GM12878 (cell line): ENCODE measurements at regions not wholly inside any gene's neighbourhood (a gene's known extent, or its start where the extent isn't known, plus 50 kb on each side); places are given as distances from the start of the nearest gene placed in this dataset.

Experiments used
- ATAC-seq: fragments of 200-7000 bp; cut with Tn5 transposase; 3 replicates; pipeline ENCODE4 v1.9.1; 2020; ENCODE audit warnings: mild to moderate bottlenecking, moderate library complexity
- BruUV-seq: library from RNA; stranded (reverse); fragments of 400-500 nt; replicated peaks from 2 replicates; lab custom pipeline; 2021; lab: Mats Ljungman, UMichigan
- CTCF ChIA-PET: fragments of 300-600 bp; sonication (Branson Sonifier 250); formaldehyde crosslinking; extraction: SDS; loops from one replicate; lab custom pipeline; 2021; ENCODE audit warnings: inconsistent platforms; lab: Yijun Ruan, JAX
- POLR2A ChIA-PET: fragments of 350-600 bp; formaldehyde crosslinking; extraction: SDS; loops from one replicate; lab custom pipeline; 2021; ENCODE audit warnings: inconsistent platforms; lab: Charles Lee
- RAD21 ChIA-PET: fragments of 300-600 bp; sonication (Branson Sonifier 250); formaldehyde crosslinking; loops from one replicate; lab custom pipeline; 2023; ENCODE audit warnings: antibody characterized with exemption; ENCODE audit not compliant: unreplicated experiment; lab: Charles Lee
- SMC1A ChIA-PET: fragments of 300-600 bp; sonication (Branson Sonifier 250); formaldehyde crosslinking; loops from one replicate; lab custom pipeline; 2023; ENCODE audit not compliant: unreplicated experiment, uncharacterized antibody; lab: Charles Lee
- DNase-seq: peaks from one replicate; pipeline ENCODE4 v3.0.0-alpha.2; 2011; ENCODE audit warnings: low read depth, low spot score
- FAIRE-seq: peaks from 3 replicates; lab custom pipeline; 2011; peaks lifted over from hg19 to GRCh38; lab: Jason Lieb, UNC
- H2AFZ ChIP-seq: 2 replicates; pipeline ENCODE4 v1.6.0; 2011; ENCODE audit warnings: low read depth, low read length, control low read depth; ENCODE audit not compliant: control insufficient read depth
- H3K27ac ChIP-seq: 2 replicates; pipeline ENCODE4 v1.5.1; 2011; ENCODE audit warnings: control low read depth; ENCODE audit not compliant: control insufficient read depth, insufficient read depth
- H3K27me3 ChIP-seq, 2 experiments: replicated peaks in 1 of 2; 2 replicates each; pipeline versions ENCODE4 v1.6.0 to v1.6.1; 2011; ENCODE audit warnings: low read length in 1 of 2; ENCODE audit not compliant: control insufficient read depth in 2 of 2, insufficient read depth in 2 of 2
- H3K36me3 ChIP-seq, 2 experiments: 2 replicates each; pipeline ENCODE4 v1.5.1; 2011; ENCODE audit warnings: low read length in 1 of 2; ENCODE audit not compliant: control insufficient read depth in 2 of 2, insufficient read depth in 2 of 2
- H3K4me1 ChIP-seq: 2 replicates; pipeline ENCODE4 v1.6.1; 2011; ENCODE audit warnings: mild to moderate bottlenecking, low read length, moderate library complexity, mixed read lengths; ENCODE audit not compliant: control insufficient read depth, insufficient read depth
- H3K4me2 ChIP-seq: 2 replicates; pipeline ENCODE4 v1.6.0; 2011; ENCODE audit warnings: control low read depth; ENCODE audit not compliant: control insufficient read depth, insufficient read depth
- H3K4me3 ChIP-seq: fragments of 200-600 bp; sonication (generic); 2 replicates; pipeline ENCODE4 v1.5.1; 2016
- H3K79me2 ChIP-seq: 2 replicates; pipeline ENCODE4 v1.6.0; 2011; ENCODE audit warnings: low read length; ENCODE audit not compliant: control insufficient read depth, insufficient read depth
- H3K9ac ChIP-seq: 2 replicates; pipeline ENCODE4 v1.8.0; 2011; ENCODE audit warnings: low read length, control low read depth, mixed read lengths; ENCODE audit not compliant: control insufficient read depth, insufficient read depth
- H3K9me3 ChIP-seq: replicated peaks from 3 replicates; pipeline ENCODE4 v1.5.1; 2011; ENCODE audit warnings: mild to moderate bottlenecking, low read length; ENCODE audit not compliant: control insufficient read depth, insufficient read depth
- H4K20me1 ChIP-seq: 2 replicates; pipeline ENCODE4 v1.6.0; 2011; ENCODE audit not compliant: control insufficient read depth, insufficient read depth
- BRCA1 ChIP-seq: IDR thresholded peaks from 2 replicates; pipeline ENCODE4 v1.6.1; 2011; ENCODE audit warnings: low read depth, low read length, improper control_type of control experiment
- CHD1 ChIP-seq: IDR thresholded peaks from 2 replicates; pipeline ENCODE4 v1.6.1; 2012; ENCODE audit warnings: low read depth, low read length, improper control_type of control experiment
- FOXK2 ChIP-seq: fragments of 450-650 bp; IDR thresholded peaks from 2 replicates; pipeline ENCODE4 v1.6.1; 2017; ENCODE audit warnings: mild to moderate bottlenecking, moderate library complexity
- GATAD2B ChIP-seq: fragments of 450-650 bp; conservative IDR thresholded peaks from 2 replicates; pipeline ENCODE4 v1.6.1; 2017; ENCODE audit warnings: low read depth, mild to moderate bottlenecking, moderate library complexity
- JUNB ChIP-seq: IDR thresholded peaks from 2 replicates; pipeline ENCODE4 v1.6.1; 2016; ENCODE audit warnings: antibody characterized with exemption, mild to moderate bottlenecking
- KLF5 ChIP-seq: fragments of 450-650 bp; IDR thresholded peaks from 2 replicates; pipeline ENCODE4 v1.6.1; 2014; ENCODE audit warnings: mild to moderate bottlenecking; ENCODE audit not compliant: partially characterized antibody
- LARP7 ChIP-seq: fragments of 450-650 bp; IDR thresholded peaks from 2 replicates; pipeline ENCODE4 v1.6.1; 2017; ENCODE audit warnings: mild to moderate bottlenecking
- PML ChIP-seq: IDR thresholded peaks from 2 replicates; pipeline ENCODE4 v1.6.1; 2012; ENCODE audit warnings: low read length, inconsistent platforms
- RUNX3 ChIP-seq: IDR thresholded peaks from 2 replicates; pipeline ENCODE4 v1.6.1; 2012; ENCODE audit warnings: low read length, inconsistent platforms
- SMARCA5 ChIP-seq: fragments of 450-650 bp; IDR thresholded peaks from 2 replicates; pipeline ENCODE4 v1.6.1; 2017; ENCODE audit warnings: mild to moderate bottlenecking
- SMC3 ChIP-seq: IDR thresholded peaks from 2 replicates; pipeline ENCODE4 v1.6.1; 2011; ENCODE audit warnings: low read length, improper control_type of control experiment, borderline replicate concordance
- SREBF2 ChIP-seq: IDR thresholded peaks from 2 replicates; pipeline ENCODE4 v1.6.1; 2012; ENCODE audit warnings: mild to moderate bottlenecking, low read length
- STAT3 ChIP-seq: IDR thresholded peaks from 2 replicates; pipeline ENCODE4 v1.6.1; 2011; ENCODE audit warnings: low read depth, low read length, improper control_type of control experiment
- TCF12 ChIP-seq: IDR thresholded peaks from 2 replicates; pipeline ENCODE4 v1.6.1; 2011; ENCODE audit warnings: low read depth, mild to moderate bottlenecking, low read length
- TCF3 ChIP-seq: IDR thresholded peaks from 2 replicates; pipeline ENCODE4 v1.6.1; 2012; ENCODE audit warnings: low read depth, mild to moderate bottlenecking, low read length, borderline replicate concordance; ENCODE audit not compliant: insufficient read depth
- ZNF384 ChIP-seq: IDR thresholded peaks from 2 replicates; pipeline ENCODE4 v1.6.1; 2012; ENCODE audit warnings: low read depth, mild to moderate bottlenecking, low read length, improper control_type of control experiment, borderline replicate concordance
- ZNF622 ChIP-seq: fragments of 450-650 bp; IDR thresholded peaks from 2 replicates; pipeline ENCODE4 v1.6.1; 2017; ENCODE audit warnings: mild to moderate bottlenecking, inconsistent platforms
- WGBS: methylation state at CpG from one replicate; pipeline ENCODE4 v1.1.6; 2016; ENCODE audit warnings: low lambda C conversion rate; ENCODE audit not compliant: insufficient replicate concordance, insufficient coverage; ENCODE audit errors: missing lambda C conversion rate; 5-methylcytosine and 5-hydroxymethylcytosine counted together
- in situ Hi-C: fragments of 300-500 bp; cut with MboI; formaldehyde crosslinking; loops from 9 replicates; pipeline ENCODE4 v1.14.3; 2018; ENCODE audit warnings: mixed read lengths
- intact Hi-C: fragments of 100-400 bp; cut with micrococcal nuclease; formaldehyde crosslinking; loops from one replicate; pipeline ENCODE4 v1.14.2; 2022; ENCODE audit not compliant: unreplicated experiment
- TF ChIP-seq, protein P1 (sequence below): fragments of 450-650 bp; IDR thresholded peaks from 2 replicates; pipeline ENCODE4 v1.6.1; 2016; ENCODE audit warnings: mild to moderate bottlenecking

DNA sequence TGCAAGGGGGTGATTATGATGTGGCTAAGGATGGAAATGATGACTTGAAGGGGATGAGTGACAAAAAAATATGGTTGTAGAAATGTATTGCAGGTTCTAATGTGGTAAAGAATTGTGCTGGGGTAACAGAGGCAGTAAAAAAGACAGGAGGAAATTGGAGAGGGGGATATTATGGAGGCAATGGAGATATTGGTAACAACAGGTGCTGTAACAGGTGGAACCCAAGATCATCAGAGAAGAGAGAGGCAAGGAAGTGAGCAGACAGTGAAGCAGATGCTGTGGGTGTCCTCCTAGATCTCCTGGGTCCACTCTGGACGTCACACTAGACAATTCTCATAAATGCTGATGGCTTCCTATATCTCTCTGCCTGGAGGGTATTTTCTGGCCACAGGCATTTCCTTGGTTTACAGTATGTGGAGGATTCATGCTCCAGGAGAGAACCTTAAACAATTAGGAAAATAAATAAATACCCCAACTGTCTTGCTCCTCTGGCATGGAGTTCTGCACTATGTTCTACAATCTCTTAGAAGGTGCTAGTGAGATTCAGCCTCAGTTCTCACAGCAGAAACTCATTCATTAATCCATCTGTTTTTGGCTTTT, 620.3 kb upstream of the PLXNA2 start:
- CTCF ChIA-PET: no interaction called here
- FAIRE-seq: peak; percentile 23
- no peak overlapping the region for H3K27ac ChIP-seq
- no peak overlapping the region for H3K9ac ChIP-seq
- BruUV-seq: no TSS peak
- H3K4me1 ChIP-seq: no peaks in the 10 kb centered on the region
- WGBS: 0% methylated on average over 1 of the region's 1 CpG
- SMC1A ChIA-PET: no interaction called here
- intact Hi-C loops: no loop called here
- H3K36me3 ChIP-seq: no peaks in the 10 kb centered on the region
- H4K20me1 ChIP-seq: no peaks in the 10 kb centered on the region
- TF ChIP-seq GATAD2B: no peak
- no peak for TF ChIP-seq SREBF2
- TF ChIP-seq SMARCA5: no peak
- no peak for TF ChIP-seq JUNB
- TF ChIP-seq SMC3: no peak
- no peak for TF ChIP-seq TCF3
- no peak for TF ChIP-seq ZNF622
- no peak for TF ChIP-seq KLF5
- TF ChIP-seq CHD1: no peak
- no peak for TF ChIP-seq TCF12
- no peak for TF ChIP-seq ZNF384
- no peak for TF ChIP-seq RUNX3
- TF ChIP-seq PML: no peak
- no peak for TF ChIP-seq BRCA1
- TF ChIP-seq LARP7: no peak
- TF ChIP-seq, protein P1, sequence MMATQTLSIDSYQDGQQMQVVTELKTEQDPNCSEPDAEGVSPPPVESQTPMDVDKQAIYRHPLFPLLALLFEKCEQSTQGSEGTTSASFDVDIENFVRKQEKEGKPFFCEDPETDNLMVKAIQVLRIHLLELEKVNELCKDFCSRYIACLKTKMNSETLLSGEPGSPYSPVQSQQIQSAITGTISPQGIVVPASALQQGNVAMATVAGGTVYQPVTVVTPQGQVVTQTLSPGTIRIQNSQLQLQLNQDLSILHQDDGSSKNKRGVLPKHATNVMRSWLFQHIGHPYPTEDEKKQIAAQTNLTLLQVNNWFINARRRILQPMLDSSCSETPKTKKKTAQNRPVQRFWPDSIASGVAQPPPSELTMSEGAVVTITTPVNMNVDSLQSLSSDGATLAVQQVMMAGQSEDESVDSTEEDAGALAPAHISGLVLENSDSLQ: no peak
- no peak for TF ChIP-seq STAT3
- TF ChIP-seq FOXK2: no peak
- no peak for DNase-seq
- no peak overlapping the region for H2AFZ ChIP-seq
- H3K79me2 ChIP-seq: no peaks in the 10 kb centered on the region
- in situ Hi-C loops: no loop called here
- H3K9me3 ChIP-seq: no peaks in the 10 kb centered on the region
- no peaks in the 10 kb centered on the region for H3K27me3 ChIP-seq
- H3K4me2 ChIP-seq: no peak overlapping the region
- no peak overlapping the region for H3K4me3 ChIP-seq
- POLR2A ChIA-PET: no interaction called here
- ATAC-seq: no peak
- RAD21 ChIA-PET: no interaction called here
